Activated CD4-positive, CD25-positive, alpha-beta regulatory T cell (primary cell): ENCODE measurements at regions not wholly inside any gene's neighbourhood (a gene's known extent, or its start where the extent isn't known, plus 50 kb on each side); places are given as distances from the start of the nearest gene placed in this dataset.
"Not testable (repeated sequence)": the region's sequence is repeated elsewhere in the genome, so short reads cannot be mapped to it uniquely, and the experiment has no call there.

Experiments used
- DNase-seq, 4 experiments: peaks; one replicate each; lab custom pipeline; 2025; lab: John Stamatoyannopoulos, UW

DNA sequence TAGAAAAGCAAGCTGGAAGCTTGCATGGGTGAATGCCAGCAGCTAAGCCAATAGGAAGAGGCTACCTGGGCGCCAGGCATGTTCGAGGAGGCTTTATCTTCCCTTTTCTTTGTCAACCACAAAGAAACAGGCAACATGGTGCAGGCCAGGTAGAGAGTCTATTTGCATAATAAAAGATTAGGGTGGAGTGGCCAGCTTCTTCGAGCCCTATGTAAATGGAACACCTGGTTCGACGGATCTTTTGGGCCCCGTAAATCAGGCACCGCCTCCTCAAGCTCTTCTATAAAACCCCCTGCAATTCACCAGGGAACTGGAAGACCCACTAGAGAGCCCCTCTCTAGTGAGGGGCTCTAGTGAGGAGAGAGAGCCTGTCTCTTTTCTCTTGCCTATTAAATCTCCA is 1106.2 kb upstream of the CELF2 start:
- DNase-seq = no peak

GRCh38 chr10:9913876-9914514 is 1103.7 kb upstream of the CELF2 start:
- DNase-seq = no peak

DNA sequence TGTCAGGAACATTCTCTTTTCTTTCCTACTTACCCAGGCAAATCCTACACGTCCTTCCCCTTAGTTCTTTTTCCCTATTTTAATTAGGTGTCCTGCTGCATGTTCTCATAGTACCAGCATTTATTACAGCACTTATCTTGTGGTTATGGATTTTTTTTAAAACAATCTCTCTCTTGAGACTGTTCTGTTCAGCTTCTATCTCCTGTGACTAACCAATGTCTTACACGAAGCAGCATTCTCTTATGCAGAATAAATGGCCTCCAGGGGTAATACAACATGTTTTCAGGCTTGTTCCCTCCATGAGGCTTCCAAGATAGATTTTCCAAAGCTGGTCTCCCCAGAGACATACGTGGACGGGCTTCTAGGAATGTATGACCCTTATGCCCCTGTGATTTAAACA is 1096.1 kb upstream of the CELF2 start:
- no peak for DNase-seq

- no peak for DNase-seq
These were observed 1095.4 kb upstream of the CELF2 start for GRCh38 chr10:9922126-9922870.

GRCh38 chr10:9926003-9926402 is 1091.7 kb upstream of the CELF2 start:
- DNase-seq = no peak

DNA sequence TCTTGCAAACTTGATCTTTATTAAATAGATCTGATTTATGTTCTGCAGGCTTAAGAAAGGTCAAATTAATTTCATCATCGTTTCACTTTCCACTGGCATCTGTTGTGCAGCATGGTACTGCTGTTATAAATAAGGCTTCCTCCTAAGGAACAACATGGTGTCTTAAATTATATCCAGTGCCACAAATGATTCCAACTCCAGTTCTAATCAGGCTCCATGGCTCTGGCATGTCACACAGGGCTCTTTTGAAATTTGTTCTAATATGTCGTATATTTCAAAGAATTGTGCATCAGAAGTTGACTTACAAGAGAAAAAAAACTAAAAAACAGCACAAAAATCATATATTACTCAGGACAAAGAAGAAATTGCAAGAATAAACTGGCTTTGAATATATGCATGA is 1090.8 kb upstream of the CELF2 start:
- DNase-seq = no peak

GRCh38 chr10:9939716-9940115 is 1078.0 kb upstream of the CELF2 start:
- DNase-seq = no peak

DNA sequence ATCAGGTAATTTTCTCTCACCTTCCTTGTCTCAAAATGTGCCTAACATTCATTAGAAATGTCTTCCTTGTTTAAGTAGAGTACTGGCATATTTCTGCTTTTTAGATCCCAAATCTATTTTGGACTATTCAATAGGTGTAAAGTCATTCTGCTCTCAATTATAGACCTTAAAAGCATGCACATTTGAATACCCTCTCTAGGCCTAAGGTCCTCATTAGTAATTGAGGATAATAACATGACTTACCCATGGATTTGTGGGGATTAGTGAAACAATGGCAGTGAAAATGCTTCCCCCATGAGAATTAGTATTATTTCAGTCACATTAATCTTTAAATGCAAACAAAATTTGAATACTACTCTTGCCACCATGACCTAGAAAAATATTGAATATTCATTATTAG is 1073.0 kb upstream of the CELF2 start:
- DNase-seq = no peak

DNA sequence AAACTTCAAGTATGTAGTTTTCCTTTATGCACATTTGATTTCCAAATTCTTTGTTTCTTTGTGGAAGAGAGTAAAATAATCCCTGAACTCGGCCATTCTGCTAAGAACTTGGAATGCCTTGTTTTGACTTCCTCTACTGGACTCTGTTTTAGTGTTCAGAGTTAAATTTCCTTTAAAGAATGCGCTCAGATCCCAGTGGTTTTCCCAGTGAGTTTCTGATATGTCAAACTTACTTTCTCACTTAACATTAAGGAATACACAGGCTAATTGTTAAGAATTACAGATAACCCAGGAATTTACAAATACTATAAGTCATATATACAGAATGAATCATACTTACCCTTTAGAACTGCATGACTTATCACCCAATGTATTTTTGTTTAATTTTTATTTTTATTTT is 1067.6 kb upstream of the CELF2 start:
- DNase-seq = no peak

DNA sequence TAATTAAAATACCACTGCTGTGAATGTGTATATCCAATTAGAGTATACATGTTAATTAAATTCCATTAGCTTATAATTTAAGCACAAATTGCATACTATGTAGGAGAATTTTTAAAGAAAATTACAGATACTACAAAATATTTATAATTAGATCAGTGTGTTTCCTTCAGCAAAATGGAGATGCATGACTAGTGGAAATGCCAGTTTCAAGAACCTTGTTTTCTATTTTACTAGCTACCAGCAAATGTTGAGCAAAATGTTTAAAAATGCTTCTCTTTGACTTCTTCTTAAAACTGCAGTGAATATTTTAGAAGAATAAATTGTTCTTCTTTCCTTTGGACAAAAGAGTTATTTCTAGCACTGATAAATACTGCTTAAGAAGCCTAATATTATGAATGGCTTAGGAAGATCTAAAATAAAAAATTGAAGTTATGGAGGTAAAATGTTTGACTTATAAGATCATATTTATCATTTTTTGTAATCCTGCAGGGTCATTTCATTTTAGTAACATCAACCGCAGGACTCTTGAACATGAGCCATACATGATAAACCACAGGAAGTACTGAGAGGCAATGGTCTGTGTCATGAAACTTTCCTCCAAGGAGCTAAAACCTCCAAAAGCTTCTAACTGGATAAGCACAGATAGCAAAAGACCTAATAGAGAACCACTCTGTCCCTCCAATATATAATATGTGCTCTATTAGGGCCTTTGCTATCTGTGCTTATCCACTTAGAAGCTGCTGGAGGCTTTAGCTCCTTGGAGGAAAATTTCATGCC is 1066.0 kb upstream of the CELF2 start:
- no peak for DNase-seq

DNA sequence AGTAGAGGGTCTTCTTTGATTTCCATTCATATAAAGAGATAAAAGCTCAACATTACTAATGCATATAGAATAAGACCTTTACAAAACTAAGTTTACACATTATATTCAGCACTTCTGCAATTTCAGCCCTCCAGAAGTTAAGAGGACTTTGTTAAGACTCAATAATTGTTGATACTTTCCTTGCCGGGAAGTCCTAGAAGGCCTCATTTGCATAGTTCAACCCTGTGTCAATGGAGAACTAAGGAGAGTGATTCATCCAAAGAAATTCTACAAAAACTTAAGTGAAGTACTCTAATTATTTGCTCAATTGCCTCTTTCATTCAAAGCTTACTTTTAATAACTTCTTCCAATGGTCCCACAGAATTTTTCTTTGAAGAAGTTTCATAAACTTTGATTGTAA is 1060.3 kb upstream of the CELF2 start:
- DNase-seq = no peak

DNA sequence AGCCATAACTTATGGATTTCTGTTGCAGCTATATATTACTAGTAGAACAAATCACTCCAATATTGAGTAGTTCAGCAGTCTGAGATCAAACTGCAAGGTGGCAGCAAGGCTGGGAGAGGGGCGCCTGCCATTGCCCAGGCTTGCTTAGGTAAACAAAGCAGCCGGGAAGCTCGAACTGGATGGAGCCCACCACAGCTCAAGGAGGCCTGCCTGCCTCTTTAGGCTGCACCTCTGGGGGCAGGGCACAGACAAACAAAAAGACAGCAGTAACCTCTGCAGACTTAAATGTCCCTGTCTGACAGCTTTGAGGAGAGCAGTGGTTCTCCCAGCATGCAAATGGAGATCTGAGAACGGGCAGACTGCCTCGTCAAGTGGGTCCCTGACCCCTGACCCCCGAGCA is 1059.8 kb upstream of the CELF2 start:
- DNase-seq = not testable (repeated sequence)

DNA sequence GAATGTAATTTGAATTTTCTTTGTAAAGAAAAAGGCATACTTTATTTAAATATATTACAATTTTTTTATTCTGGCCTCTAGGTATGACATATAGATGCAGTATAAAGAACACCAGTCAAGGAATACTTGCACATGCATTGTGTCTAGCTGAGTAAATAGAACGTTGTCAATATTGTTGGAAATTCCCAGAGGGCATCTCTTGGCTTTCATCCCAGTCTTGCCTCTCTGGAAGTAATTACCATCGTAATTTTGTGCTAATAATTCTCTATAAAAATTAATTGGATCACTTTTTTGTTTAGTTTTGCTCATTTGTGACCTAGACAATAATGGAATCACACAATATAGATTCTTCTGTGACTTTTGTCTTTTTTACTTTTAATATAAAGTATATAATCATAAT is 1052.3 kb upstream of the CELF2 start:
- no peak for DNase-seq

GRCh38 chr10:9986786-9987185 is 1030.9 kb upstream of the CELF2 start:
- no peak for DNase-seq

DNA sequence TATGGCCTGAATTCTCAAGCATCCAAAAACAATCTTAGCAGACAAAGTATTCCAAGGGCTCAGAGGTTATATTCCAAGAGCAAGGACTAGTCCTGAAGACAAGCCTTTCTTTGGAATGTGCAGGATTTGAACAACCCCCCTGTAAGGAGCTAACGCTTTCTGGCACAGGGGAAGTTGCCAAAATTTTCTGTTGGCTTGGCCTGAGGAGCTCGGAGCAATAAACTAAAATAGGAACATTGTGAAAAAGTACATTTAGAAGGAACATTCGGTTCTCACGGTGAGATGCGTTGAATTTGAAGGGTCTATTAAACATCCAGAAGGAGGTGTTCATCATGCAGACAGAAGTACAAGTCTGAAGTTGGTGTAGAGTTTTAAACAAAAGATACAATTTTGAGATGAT is 1030.5 kb upstream of the CELF2 start:
- DNase-seq = no peak

DNA sequence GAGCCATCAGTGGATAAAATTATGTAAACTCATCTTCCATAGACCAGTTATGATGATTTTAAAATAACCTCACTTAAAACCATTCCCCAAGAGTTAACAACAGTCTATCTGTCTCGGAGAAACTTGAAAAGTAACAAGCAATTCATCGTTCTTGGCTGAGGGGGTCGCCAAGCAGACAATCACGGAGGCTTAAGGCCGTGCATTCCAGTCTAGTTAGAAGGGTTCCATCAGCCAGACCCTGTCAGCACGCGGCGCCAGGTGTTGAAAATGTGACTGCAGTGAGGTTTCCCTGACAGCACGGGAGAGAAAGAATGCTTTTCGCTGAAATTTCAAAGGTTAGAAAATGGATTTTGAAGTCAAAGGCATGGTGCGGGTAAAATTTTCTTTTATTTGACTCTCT is 1025.0 kb upstream of the CELF2 start:
- no peak for DNase-seq

DNA sequence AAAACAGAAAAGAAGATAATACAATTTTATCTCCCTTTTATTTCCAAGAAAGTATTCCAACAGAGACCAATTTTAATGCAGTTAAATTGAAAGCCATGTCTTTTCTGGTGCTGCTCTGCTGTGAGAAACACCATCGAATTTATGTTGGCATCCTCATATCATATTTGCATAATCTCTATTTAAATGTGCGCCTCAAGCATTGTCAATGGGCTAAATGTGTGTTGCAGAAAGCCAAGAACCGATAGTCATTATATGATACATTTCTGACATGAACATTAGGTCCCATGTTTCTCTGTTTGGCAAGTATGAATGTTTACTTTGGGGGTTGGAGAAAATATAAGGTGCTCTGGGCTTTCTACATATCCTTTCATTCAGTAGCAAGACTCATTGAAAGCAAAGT is 1023.5 kb upstream of the CELF2 start:
- DNase-seq = no peak

DNA sequence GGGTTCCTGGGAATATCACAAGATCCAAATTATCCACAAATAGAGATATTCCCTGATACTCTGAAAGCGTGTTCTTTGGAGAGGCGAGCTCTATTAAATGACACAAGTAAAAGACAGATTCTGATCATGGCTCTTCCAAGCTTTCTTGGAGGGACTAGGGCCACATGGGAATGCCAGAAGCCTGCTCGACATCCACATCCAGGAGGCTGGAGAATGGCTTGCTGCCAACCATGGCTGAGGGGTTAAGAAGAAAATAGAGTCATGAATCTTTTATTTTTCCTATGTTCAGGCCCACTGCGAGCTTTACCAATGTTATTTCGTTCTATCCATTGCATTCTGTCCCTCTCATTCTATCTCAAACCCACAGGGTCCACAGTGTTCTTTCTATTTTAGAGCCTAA is 1018.0 kb upstream of the CELF2 start:
- DNase-seq = no peak

GRCh38 chr10:10007957-10008356 is 1009.7 kb upstream of the CELF2 start:
- no peak for DNase-seq

DNA sequence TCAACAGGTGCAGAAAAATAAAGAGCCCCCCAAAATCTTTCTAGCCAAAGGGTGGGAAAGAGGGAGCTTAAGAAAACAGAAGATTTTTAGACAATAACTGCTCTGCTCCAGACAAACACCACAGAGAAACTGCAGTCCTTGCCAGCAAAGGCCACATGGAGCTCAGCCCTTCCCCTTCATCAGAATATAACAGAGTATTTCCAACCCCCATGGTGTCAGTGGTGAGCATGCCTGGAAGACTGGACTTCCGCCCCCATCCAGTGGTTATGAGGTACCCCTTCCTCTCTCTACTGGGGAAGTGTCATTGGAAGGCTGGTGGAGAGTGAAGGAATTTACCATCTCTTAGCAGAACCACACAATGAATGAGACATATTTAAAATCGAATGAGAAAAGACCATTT is 1007.3 kb upstream of the CELF2 start:
- DNase-seq = no peak

DNA sequence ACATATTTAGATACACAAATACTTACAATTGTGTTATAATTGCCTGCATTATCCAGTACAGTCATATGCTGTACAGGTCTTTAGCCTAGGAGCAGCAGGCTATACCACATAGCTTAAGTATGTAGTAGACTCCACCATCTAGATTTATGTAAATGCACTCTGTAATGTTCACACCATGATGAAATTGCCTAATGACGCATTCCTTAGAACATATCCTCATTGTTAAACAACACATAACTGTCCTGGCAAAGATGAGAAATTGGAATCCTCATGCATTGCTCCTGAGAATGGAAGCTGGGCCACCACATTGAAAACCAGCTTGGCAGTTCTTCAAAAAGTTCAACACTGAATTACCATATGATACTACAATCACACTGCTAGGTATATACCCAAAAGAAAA is 1002.8 kb upstream of the CELF2 start:
- no peak for DNase-seq

DNA sequence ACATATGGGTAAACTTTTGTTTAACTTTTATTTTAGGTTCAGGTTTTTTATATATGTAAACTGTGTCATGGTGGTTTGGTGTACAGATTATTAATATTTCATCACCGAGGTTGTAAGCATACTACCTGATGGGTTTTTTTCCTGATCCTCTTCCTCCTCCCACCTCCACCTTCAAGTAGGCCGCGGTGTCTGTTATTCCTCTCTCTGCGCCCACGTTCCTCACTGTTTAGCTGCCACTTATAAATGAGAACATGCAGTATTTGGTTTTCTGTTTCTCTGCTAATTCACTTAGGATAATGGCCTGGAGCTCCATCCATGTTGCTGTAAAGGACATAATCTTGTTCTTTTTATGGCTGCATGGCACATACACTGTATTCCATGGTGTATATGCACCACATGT is 1000.0 kb upstream of the CELF2 start:
- no peak for DNase-seq

- no peak for DNase-seq
These were observed 996.7 kb upstream of the CELF2 start for GRCh38 chr10:10020945-10021344.
